ENCODE measurements at regions not wholly inside any gene's neighbourhood (a gene's known extent, or its start where the extent isn't known, plus 50 kb on each side); places are given as distances from the start of the nearest gene placed in this dataset.

- Histone ChIP-seq H3K4me3 (ENCODE audit: low read depth, low read length) (no peak overlapping the region), H3K27me3 (replicated peaks) (no peaks in the 10 kb centered on the region), H3K36me3 (replicated peaks) (no peaks in the 10 kb centered on the region), H3K27ac (peak overlapping the region; percentile 100)
- in situ Hi-C loops (cut with HindIII; ENCODE audit: low pct_ligation_motif_present, low sequenced_read_pairs): no loop called here
- DNase-seq: peak; percentile 48
- no peak for TF ChIP-seq CTCF (IDR thresholded peaks at IDR 0.05; ENCODE audit: low read depth, low read length, missing control alignments)
Measured at GRCh38 chr5:82397741-82398320, 119.7 kb upstream of the RPS23 start.

- in situ Hi-C loops (cut with HindIII; ENCODE audit: low pct_ligation_motif_present, low sequenced_read_pairs): no loop called here
- Histone ChIP-seq H3K36me3 (replicated peaks) (no peaks in the 10 kb centered on the region), H3K4me3 (ENCODE audit: low read depth, low read length) (no peak overlapping the region), H3K27me3 (replicated peaks) (no peaks in the 10 kb centered on the region), H3K27ac (peak overlapping the region; percentile 100)
- DNase-seq: peak; percentile 99
- no peak for TF ChIP-seq CTCF (IDR thresholded peaks at IDR 0.05; ENCODE audit: low read depth, low read length, missing control alignments)
Measured at GRCh38 chr5:82396871-82397514, 118.8 kb upstream of the RPS23 start.

GRCh38 chr5:82396396-82396795 is 118.2 kb upstream of the RPS23 start:
- no peaks in the 10 kb centered on the region for H3K36me3 ChIP-seq (replicated peaks)
- peak; percentile 65 for DNase-seq
- H3K27ac ChIP-seq: peak overlapping the region; percentile 100
- H3K4me3 ChIP-seq (ENCODE audit: low read depth, low read length): no peak overlapping the region
- no peaks in the 10 kb centered on the region for H3K27me3 ChIP-seq (replicated peaks)
- in situ Hi-C loops (cut with HindIII; ENCODE audit: low pct_ligation_motif_present, low sequenced_read_pairs): no loop called here
- no peak for TF ChIP-seq CTCF (IDR thresholded peaks at IDR 0.05; ENCODE audit: low read depth, low read length, missing control alignments)

- no peak overlapping the region for H3K27ac ChIP-seq
- no peaks in the 10 kb centered on the region for H3K36me3 ChIP-seq (replicated peaks)
- no peak for DNase-seq
- H3K4me3 ChIP-seq (ENCODE audit: low read depth, low read length): no peak overlapping the region
- TF ChIP-seq CTCF (IDR thresholded peaks at IDR 0.05; ENCODE audit: low read depth, low read length, missing control alignments): no peak
- no peaks in the 10 kb centered on the region for H3K27me3 ChIP-seq (replicated peaks)
- in situ Hi-C loops (cut with HindIII; ENCODE audit: low pct_ligation_motif_present, low sequenced_read_pairs): no loop called here
Measured at GRCh38 chr5:82393951-82394350, 115.8 kb upstream of the RPS23 start.

GRCh38 chr5:82390088-82390487 is 111.9 kb upstream of the RPS23 start:
- peak overlapping the region; percentile 100 for H3K27ac ChIP-seq
- no peaks in the 10 kb centered on the region for H3K36me3 ChIP-seq (replicated peaks)
- TF ChIP-seq CTCF (IDR thresholded peaks at IDR 0.05; ENCODE audit: low read depth, low read length, missing control alignments): no peak
- no peaks in the 10 kb centered on the region for H3K27me3 ChIP-seq (replicated peaks)
- in situ Hi-C loops (cut with HindIII; ENCODE audit: low pct_ligation_motif_present, low sequenced_read_pairs): no loop called here
- no peak for DNase-seq
- no peak overlapping the region for H3K4me3 ChIP-seq (ENCODE audit: low read depth, low read length)

GRCh38 chr5:82389347-82389746 is 111.2 kb upstream of the RPS23 start:
- Histone ChIP-seq H3K36me3 (replicated peaks) (no peaks in the 10 kb centered on the region), H3K27me3 (replicated peaks) (no peaks in the 10 kb centered on the region), H3K4me3 (ENCODE audit: low read depth, low read length) (no peak overlapping the region), H3K27ac (peak overlapping the region; percentile 100)
- DNase-seq: no peak
- in situ Hi-C loops (cut with HindIII; ENCODE audit: low pct_ligation_motif_present, low sequenced_read_pairs): no loop called here
- TF ChIP-seq CTCF (IDR thresholded peaks at IDR 0.05; ENCODE audit: low read depth, low read length, missing control alignments): no peak
